ENCODE measurements at regions not wholly inside any gene's neighbourhood (a gene's known extent, or its start where the extent isn't known, plus 50 kb on each side); places are given as distances from the start of the nearest gene placed in this dataset.

DNA sequence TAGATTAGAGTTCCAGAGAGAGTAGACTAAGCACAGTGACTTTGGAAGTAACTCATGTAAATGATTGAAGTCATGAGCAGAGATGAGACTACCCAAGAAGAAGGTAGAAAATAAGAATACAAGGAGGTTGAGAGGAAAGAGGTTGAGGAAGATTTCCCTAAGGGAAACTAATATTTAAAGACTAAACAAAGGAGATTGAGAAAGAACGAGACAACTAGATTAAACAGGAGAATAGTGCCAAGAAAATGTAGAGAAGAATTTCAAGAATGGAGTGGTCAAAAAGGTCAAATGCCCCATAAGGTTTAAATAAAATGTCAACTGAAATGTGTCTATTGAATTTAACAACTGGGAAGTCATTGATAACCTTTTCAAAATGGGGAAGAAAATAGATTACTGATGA lies 59.0 kb downstream of the RPS29 start:
- no peak for DNase-seq (ENCODE audit: low read depth in 3 of 3, low spot score in 1 of 3)

DNA sequence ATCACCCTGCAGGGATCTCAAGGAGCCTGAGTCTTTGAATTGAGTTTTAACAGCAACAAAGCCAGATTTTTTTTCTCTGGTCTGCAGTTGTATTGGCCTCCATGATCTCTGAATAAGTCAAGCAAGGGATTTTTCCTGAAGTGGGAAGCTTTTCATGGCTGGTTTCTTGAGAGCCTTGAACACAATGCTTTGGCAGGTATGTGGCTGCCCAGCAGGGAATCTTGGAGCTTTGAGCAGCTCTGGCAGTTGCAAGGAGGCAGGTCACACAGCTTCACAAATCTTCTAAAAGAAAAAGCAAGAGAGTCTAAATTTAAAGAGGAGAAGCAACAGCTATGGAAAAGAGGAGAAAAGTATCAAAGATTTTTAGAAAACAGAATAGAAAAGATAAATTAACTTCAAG lies 60.1 kb downstream of the RPS29 start:
- no peak for DNase-seq (ENCODE audit: low read depth in 3 of 3, low spot score in 1 of 3)

DNA sequence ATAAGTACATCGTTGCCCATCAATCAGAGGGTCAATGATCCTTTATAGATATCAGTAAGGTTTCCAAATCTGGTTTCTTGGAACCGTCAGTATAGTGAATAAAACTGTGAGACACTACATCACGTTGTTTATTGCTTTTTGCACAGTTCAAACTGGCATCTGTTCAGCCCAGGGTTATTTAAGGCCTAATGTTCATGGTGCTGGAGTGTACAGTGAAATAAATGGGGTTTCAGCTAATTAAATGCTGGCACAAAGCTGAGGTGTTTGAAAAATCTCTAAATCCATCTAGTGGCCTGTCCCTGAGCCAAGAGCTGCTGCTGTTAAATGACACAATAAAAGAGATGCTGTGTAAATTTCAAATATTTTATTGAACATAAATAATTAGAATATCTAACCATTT lies 69.9 kb downstream of the RPS29 start:
- DNase-seq (ENCODE audit: low read depth in 3 of 3, low spot score in 1 of 3), result no peak

DNA sequence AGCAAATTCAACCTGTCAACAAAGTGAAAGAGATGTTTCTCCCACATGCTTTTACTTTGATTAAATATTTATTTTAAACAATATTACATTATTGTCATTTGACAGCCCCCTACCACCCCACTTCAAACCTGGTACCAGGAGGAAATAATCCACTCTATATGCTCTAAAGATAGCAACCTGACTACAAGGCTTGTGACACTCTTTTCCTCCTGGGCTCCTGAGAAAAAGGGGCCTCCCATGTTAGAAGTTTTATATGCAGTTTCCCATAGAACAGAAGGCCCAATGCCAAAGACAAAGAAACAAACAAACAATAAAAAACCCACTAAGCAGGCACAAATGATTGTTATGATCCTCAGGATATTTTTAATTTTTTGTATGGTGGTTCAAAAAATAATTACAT lies 73.6 kb downstream of the RPS29 start:
- no peak for DNase-seq (ENCODE audit: low read depth in 3 of 3, low spot score in 1 of 3)

DNA sequence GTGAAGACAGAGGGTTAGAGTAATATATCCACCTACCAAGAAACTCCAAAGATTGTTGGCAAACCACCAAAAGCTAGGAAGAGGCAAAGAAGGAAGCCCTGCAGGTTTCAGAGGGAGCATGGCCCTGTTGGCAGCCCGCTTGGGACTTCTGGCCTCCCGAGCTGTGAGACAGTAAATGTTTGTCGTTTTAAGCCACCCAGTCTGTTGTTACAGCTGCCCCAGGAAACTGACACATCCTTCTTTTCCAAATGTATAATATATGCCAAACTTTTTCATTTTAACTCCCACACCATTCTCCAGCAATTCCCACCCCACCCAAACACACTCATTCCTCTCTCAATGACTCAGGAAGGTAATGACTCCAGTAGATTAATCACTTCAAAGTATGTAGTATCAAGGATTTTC lies 74.0 kb downstream of the RPS29 start:
- no peak for DNase-seq (ENCODE audit: low read depth in 3 of 3, low spot score in 1 of 3)

DNA sequence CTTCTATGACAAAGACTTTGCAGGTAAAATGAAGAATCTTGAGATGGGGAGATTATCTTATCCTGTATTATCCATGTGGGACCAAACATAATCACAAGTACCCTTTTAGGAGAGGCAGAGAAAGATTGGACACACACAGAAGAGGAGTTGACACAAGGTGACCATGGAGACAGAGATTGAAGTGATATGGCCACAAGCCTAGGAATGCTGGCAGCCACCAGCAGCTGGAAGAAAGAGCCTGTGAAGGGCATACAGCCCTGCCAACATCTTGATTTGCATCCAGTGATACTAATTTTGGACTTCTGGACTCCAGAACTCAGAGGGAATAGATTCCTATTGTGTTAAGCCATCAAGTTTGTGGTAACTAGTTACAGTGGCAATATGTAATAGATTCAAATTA lies 78.1 kb downstream of the RPS29 start:
- DNase-seq (ENCODE audit: low read depth in 3 of 3, low spot score in 1 of 3), result no peak

DNA sequence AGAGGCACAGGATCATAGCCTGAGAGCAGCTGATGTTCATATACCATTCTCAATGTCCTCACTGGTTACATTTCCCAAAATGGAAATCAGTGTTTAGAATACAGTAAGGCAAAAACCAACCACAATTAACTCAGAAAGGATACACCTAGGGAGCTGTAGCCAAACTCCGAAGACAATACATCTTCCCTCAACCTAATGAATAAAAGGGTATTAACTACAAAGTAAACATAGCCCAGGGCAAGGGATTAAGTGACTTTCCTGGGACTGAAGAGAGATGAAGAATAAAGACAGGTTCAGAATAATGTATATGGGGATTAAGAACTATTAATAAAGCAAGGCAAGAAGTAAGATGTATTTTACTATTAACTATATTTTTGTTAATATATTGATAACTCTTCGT lies 79.5 kb downstream of the RPS29 start:
- DNase-seq (ENCODE audit: low read depth in 3 of 3, low spot score in 1 of 3), result no peak

DNA sequence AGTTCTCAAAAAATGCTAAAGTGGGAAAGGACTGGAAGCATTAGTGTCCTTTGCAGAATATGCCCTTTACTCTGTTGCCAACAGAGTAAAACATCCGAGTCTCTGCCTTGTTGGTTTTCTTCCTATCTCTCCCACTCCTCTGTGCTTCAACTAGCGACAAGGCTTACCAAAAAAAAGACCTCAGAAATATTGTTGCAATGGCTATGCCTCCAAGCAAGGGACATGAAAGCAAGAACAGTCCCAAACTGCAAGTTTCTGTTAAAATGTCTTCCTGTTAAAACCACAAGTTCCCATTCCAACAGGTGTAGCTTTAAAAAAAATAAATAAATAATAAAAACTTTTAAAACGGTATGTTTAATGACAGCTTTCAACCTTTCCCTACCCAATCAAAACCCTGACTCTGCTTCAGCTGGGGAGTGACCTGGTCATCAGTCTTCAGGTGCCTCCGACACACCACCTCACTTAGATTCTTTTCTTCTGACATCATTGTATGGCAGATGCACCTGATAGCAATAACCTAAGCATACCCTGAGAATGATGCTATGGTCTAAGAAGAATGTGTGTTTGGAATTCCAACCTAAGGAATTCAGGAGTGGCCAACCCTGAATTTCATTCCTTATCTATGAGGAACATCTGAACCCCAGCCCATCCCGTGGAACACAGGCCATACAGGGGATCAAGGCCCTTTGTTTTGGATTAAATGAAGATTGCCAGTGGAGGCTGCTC lies 81.0 kb downstream of the RPS29 start:
- DNase-seq (ENCODE audit: low read depth in 3 of 3, low spot score in 1 of 3), result no peak

DNA sequence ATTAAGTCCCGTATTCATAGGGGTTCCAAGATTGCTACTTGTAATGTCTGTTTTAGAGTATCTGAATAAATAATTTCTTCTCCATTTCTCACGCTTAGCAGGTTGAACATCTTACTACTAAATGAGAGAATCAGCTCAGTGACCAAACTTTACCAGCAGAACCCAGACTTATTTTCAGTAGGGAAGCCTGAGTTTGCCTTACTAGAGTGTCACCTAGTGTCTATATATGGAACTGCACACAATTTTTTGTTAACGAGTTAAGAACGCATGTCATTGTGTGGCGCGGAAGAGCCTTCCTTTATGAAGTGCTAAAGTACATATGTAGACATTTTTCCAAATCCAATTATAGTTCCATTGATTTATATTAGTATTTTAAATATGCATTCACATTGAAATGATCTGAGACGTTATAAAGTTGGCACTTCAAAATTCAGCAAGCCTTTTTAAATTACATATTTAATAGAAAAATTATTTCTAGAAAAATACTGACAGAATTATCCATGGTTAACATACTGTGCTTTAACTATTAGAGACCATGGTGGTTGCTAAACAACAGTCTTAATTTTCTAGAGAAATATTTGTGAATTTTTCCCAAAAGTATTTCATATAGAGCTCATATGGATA lies 88.3 kb downstream of the RPS29 start:
- no peak for DNase-seq (ENCODE audit: low read depth in 3 of 3, low spot score in 1 of 3)

DNA sequence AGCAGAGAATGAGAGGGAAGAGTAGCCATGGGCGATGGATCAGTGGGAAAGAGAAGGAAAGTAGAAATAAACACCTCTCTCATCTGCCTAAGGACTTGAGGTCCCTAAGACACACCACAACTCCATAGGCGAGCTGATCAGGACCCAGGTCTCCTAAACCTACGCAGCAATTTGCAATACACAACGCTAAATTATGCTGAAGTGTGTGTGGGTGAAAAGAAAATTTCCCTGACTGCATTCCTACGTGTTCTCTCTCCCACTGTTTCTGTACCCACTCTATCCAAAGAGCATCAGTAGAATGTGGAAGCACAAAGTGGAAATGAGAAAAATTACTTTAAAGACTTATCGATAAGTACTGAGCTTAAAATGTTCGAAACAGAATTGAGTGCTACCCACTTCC lies 88.9 kb downstream of the RPS29 start:
- no peak for DNase-seq (ENCODE audit: low read depth in 3 of 3, low spot score in 1 of 3)

DNA sequence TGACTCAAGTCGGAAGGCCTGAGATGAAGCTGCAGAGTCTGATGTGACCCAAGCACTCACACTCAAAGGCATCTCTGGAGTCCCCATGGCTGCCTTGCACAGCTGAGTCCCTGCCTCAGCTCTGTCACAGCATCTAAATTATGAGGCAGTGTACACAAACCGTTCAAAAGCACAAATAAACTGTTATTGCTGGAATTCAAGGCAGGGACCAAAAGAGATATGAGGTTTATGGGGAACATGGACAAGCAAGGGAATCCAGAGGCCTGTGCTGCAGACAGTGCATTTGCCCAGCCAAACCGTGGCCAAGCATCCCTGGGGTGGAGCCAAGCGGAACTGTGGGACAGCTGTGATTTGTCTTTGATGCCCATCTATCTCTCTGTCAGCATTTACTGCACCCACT lies 91.3 kb downstream of the RPS29 start:
- no peak for DNase-seq (ENCODE audit: low read depth in 3 of 3, low spot score in 1 of 3)

DNA sequence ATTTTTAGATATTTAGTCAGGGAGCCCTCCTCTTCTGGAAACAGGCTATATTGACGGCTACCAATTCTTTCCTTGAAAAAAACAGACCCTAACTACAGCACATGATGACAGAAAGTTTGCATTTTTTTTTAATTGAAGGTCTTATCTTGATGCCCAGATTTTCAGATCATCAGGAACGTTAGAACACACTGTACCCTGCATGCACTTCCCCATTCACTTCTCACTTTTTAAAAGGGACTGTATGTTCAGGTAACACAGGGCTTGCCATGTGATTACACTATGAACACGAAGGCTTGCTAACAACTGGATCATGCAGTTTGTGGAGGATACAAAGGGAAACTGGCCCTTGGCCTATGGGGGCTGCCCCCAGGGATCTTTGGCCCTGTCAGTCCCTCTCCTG lies 92.6 kb downstream of the RPS29 start:
- DNase-seq (ENCODE audit: low read depth in 3 of 3, low spot score in 1 of 3), result no peak

DNA sequence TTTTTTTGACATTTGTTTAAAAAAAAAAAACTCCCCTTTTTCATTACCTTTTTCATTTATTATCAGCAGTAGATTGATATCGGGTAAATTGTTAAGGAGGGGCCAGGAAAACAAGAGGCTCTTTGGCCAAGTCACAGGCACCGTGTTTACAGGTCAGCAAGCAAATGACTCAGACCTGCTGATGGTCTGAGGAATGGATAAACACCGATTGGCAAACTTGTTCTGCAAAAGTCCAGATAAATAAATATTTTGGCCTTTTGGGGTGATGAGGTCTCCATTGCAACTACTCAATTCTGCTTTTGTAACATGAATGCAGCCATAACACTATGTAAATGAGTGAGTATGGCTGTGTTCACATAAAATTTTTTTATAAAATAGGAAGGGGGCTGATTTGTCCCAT lies 94.0 kb downstream of the RPS29 start:
- no peak for DNase-seq (ENCODE audit: low read depth in 3 of 3, low spot score in 1 of 3)

DNA sequence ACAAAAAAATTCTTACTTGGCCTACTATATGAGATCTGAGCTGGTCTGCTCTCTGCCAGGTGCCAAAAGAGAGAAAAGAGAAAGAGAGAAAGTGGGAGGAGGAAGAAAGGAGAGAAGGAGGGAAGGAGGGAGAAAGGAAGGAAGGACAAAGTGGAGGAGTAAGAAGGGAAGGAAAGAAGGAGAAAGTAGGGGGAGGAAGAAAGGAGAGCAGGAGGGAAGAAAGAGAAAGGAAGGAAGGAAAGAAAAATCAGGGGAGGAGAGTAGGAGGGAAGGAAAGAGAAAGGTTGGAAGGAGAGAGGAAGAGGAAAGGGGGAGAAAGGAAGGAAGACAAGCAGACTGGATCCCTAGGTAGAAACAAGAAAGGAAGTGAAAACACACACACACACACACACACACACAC lies 96.8 kb downstream of the RPS29 start:
- DNase-seq (ENCODE audit: low read depth in 3 of 3, low spot score in 1 of 3), result no peak

DNA sequence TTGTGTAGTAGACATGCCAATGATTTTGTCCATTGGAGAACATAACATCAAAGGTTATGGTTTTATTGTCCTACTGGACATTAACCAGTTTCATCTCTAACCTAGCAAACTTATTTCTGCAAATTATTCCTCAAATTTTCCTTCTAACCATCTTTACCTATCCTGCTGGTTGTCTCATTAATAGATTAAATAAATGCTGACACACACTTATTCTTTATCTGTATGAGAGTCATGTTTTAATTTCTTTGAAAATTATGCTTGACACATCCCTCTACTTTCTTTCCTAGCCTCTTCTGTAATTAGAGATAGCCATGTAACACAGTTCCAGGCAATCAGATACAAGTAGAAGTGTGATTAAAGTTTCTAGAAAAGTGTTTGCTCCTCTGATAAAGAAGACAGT lies 98.9 kb downstream of the RPS29 start:
- DNase-seq (ENCODE audit: low read depth in 3 of 3, low spot score in 1 of 3), result no peak

DNA sequence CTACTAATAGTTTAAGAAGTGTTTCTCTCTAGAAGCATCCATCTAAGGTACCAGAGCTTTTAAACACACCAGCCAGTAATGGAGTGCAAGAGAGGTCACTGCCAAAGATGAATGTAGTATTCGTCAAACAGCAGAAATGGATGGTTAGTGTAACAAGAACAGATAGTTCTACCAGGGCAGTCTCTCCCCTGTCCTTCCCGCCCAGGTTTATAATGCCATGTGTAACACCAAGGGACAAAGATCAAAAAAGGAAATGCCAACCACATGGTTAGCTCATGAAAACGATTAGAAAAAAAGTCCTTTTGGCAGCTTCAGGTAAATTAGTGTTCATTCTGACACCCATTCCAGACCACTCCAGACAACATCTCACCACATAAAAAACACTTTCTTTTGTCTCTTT lies 100.9 kb downstream of the RPS29 start:
- DNase-seq (ENCODE audit: low read depth in 3 of 3, low spot score in 1 of 3), result no peak

DNA sequence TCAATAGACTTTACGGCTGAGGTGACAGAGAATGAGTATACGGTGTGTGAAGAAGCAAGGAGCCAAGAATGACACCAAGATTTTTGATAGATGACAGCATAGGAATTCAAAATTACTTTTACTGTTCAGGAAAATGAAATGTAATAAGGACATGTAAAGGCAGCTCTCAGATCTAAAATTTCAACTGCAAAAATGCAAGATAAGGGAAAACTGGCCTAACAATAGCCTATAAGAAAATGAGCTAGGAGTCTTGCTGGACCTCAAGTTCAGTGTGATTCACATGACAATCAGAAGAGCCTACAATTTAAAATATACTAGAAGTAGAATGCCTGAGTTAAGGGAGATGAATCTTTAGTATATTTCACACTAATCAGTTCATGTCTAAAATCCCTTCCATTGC lies 102.0 kb downstream of the RPS29 start:
- DNase-seq (ENCODE audit: low read depth in 3 of 3, low spot score in 1 of 3), result no peak

DNA sequence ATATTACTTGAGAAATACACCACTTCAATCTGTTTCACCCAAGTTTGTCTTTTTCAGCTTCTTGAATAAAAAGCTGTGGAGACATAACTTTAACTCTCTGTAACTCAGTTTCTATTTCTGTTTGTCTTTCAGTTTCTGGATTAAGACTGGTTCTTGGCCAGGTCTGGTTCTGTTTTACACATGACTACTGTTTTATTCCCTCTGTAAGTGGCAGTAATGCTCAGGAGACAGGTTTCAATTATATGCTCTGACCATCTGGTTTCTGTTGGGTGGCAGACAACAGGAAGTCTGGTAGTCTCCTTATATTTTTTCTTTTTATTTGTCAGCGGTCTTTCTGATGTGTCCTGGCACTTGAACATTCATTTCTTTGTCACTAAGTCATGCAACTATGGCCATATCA lies 102.9 kb downstream of the RPS29 start:
- no peak for DNase-seq (ENCODE audit: low read depth in 3 of 3, low spot score in 1 of 3)

DNA sequence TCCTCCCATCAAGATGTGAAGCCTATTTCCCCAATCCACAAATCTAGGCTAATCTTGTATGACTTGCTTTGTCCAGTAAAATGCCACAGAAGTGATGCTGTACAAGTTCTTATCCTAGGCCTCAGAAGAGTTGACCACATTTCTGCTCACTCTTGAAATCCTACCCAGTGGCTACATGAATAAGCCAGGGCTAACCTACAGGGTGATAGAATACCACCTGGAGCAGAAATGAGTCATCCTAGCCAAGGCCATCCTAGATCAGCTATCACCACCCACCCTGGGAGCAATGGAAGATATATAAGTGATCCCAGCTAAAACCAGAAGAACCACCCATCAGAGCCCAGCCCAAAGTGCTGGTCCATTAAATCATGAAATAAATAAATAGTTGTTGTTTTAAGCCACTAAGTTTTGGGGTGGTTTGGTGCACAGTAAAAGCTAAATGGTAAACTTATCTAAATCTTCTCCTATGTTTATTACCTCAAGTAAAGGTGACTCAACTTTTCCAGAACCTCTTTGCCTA lies 105.1 kb downstream of the RPS29 start:
- no peak for DNase-seq (ENCODE audit: low read depth in 3 of 3, low spot score in 1 of 3)

DNA sequence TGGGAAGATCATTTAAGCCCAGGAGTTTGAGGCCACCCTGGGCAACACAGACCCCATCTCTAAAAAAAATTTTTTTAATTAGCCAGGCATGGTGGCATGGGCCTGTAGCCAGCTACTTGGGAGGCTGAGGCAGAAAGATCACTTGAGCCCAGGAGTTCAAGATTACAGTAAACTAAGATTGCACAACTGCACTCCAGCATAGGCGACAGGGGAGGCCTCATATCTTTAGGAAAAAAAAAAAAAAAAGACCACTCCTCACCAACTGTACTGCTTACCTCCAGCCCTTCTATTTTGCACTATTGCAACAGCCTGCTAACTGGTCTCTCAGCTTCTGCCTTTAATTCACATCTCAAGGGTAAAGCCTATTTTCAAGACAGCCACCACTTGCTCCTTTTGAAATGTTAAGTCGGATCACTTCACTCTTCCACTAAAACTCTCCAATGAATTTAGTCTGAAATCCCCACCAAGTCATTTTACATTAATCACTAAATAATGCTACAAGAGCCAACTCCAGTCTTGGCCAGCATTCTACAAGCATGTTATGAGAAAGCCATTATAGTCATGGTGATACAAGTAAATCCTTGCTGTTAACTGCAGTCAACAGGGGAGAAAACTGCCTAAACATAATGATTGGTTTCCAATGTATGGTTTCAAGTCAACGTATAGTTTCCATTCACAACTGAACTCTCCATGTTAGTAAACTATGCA lies 106.0 kb downstream of the RPS29 start:
- DNase-seq (ENCODE audit: low read depth in 3 of 3, low spot score in 1 of 3), result no peak

DNA sequence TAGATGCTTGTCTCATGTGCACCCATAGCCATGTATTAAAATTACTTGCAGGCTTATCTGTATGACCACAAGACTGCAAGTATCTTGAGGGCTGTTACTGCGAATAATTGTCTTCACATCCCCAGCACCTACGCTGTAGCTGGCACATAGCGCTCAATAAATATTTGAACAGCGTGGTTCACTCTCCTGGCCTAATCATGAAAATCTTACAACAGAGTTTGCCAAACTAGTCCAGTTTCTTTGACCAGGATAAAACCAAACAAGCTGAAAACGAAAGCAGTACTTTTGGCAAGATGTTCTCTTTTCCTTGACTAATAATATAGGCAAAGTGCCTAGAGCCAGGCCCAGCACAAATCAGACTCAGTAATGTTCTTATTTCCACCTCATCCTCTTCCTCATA lies 106.7 kb downstream of the RPS29 start:
- DNase-seq (ENCODE audit: low read depth in 3 of 3, low spot score in 1 of 3), result no peak

DNA sequence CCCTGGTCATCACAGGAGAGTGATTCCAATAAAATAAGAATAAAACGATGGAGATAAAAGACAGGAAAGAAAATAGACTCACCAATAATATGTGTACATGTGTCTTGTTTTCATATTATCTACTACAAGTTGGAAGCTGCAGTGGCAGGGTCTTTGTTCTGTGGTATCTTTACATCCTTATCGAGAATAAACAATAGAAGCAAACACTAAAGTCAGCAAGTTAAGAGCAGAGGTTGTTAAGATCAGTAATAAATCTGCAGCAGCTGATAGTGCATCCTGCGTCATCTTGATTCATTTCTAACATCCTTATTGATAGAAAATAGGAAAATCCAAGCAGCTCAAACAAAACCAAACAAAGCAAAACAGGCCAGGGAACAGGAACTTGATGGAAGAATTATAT lies 107.4 kb downstream of the RPS29 start:
- no peak for DNase-seq (ENCODE audit: low read depth in 3 of 3, low spot score in 1 of 3)

Measured in stimulated activated CD4-positive, alpha-beta T cell treated with anti-CD3 and anti-CD28 coated beads, TNF-alpha, amount 100 ng/mL, for 1 hour (primary cell).